ENCODE measurements at regions not wholly inside any gene's neighbourhood (a gene's known extent, or its start where the extent isn't known, plus 50 kb on each side); places are given as distances from the start of the nearest gene placed in this dataset.

- Histone ChIP-seq H3K4me3 (no peak overlapping the region), H3K4me1 (no peaks in the 10 kb centered on the region), H3K36me3 (no peaks in the 10 kb centered on the region), H3K27me3 (peaks cover 4% of the 10 kb centered on the region), H3K9me3 (no peaks in the 10 kb centered on the region), H3K27ac (no peak overlapping the region)
- intact Hi-C loops (cut with DNase I): no loop called here
- ATAC-seq: no peak
- TF ChIP-seq CTCF (IDR thresholded peaks at IDR 0.05): no peak
- no peak for DNase-seq
Observed at GRCh38 chr17:33847900-33848299, 407.2 kb upstream of the CCL2 start.

- Histone ChIP-seq H3K27ac (no peak overlapping the region), H3K9me3 (no peaks in the 10 kb centered on the region), H3K4me1 (no peaks in the 10 kb centered on the region), H3K4me3 (no peak overlapping the region), H3K36me3 (no peaks in the 10 kb centered on the region), H3K27me3 (peaks cover 4% of the 10 kb centered on the region)
- intact Hi-C loops (cut with DNase I): no loop called here
- DNase-seq (no peak), ATAC-seq (no peak)
- no peak for TF ChIP-seq CTCF (IDR thresholded peaks at IDR 0.05)
Observed at GRCh38 chr17:33848433-33848832, 406.7 kb upstream of the CCL2 start.

GRCh38 chr17:33854596-33854995 lies 400.5 kb upstream of the CCL2 start:
- no peak for ATAC-seq
- Histone ChIP-seq H3K9me3 (no peaks in the 10 kb centered on the region), H3K27me3 (peaks cover 6% of the 10 kb centered on the region), H3K4me1 (no peaks in the 10 kb centered on the region), H3K36me3 (no peaks in the 10 kb centered on the region), H3K27ac (no peak overlapping the region), H3K4me3 (no peak overlapping the region)
- intact Hi-C loops (cut with DNase I): no loop called here
- no peak for DNase-seq
- no peak for TF ChIP-seq CTCF (IDR thresholded peaks at IDR 0.05)

- H3K4me3 ChIP-seq: no peak overlapping the region
- no peak for ATAC-seq
- no peak for TF ChIP-seq CTCF (IDR thresholded peaks at IDR 0.05)
Observed at GRCh38 chr17:33858121-33858520, 397.0 kb upstream of the CCL2 start.

GRCh38 chr17:33858682-33859081 lies 396.4 kb upstream of the CCL2 start:
- DNase-seq (no peak), ATAC-seq (peak; percentile 28)
- Histone ChIP-seq H3K9me3 (no peaks in the 10 kb centered on the region), H3K4me3 (no peak overlapping the region), H3K27me3 (peaks cover 6% of the 10 kb centered on the region), H3K27ac (no peak overlapping the region), H3K36me3 (no peaks in the 10 kb centered on the region), H3K4me1 (no peaks in the 10 kb centered on the region)
- intact Hi-C loops (cut with DNase I): no loop called here
- TF ChIP-seq CTCF (IDR thresholded peaks at IDR 0.05): no peak

More at GRCh38 chr17:33858121-33858520, 397.0 kb upstream of the CCL2 start:
- Histone ChIP-seq H3K36me3 (no peaks in the 10 kb centered on the region), H3K27me3 (peaks cover 6% of the 10 kb centered on the region), H3K27ac (no peak overlapping the region), H3K4me1 (no peaks in the 10 kb centered on the region), H3K9me3 (no peaks in the 10 kb centered on the region)
- intact Hi-C loops (cut with DNase I): no loop called here
- no peak for DNase-seq

Measured in upper lobe of right lung (tissue), 1 donor.